ENCODE measurements at regions not wholly inside any gene's neighbourhood (a gene's known extent, or its start where the extent isn't known, plus 50 kb on each side); places are given as distances from the start of the nearest gene placed in this dataset.
A peak's percentile ranks its signal among the peaks of the same experiment; 100 is the strongest.

GRCh38 chr10:110434489-110435096, 63.1 kb upstream of the DUSP5 start:
- no peak for DNase-seq (ENCODE audit: low read depth in 2 of 2)

DNA sequence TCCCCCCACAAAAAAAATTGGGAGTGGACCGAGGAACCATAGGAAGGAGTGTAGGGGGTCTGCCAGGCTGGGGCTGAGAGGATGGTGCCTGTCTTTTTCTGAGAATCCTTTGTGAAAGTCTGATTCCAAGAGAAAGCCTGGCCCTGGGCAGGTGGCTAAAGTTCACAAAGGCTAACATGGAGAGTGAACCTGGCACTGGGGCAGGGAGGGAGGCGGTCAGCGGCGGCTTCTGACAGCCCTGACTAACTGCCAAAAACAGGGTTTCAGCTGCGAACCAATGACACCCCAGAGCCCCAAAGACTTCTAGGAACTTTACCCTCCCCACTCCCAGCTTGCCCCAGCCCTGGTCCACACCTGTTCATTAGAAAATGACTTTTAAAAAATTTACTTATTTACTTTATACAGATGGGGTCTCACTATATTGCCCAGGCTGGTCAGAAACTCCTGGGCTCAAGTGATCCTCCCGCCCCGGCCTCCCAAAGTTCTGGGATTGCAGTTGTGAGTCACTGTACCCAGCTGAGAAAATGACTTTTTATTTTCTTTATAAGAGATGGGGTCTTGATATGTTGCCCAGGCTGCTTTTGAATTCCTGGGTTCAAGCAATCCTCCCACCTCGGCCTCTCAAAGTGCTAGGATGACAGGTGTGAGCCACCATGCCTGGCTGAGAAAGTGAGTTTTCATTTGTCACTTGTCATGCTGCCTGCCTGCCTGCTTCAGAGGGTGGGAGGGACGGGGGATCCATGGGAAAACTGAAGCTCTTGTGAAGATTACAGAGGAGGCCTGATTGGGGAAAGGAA, 61.0 kb upstream of the DUSP5 start:
- no peak for DNase-seq (ENCODE audit: low read depth in 2 of 2)

DNA sequence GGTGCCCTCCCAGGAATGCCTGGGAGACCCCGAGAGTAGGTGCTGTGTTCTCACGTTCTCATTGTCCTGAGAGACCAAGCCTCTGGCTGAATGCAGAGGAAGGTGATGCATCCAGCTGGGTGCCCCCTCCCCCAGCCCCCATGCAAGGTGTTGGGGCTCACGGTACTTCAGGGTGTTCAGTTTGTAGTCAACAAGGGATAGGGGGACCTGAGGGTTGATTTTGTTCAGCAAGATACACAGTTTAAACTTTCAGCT, 60.4 kb upstream of the DUSP5 start:
- DNase-seq (ENCODE audit: low read depth in 2 of 2) = no peak

DNA sequence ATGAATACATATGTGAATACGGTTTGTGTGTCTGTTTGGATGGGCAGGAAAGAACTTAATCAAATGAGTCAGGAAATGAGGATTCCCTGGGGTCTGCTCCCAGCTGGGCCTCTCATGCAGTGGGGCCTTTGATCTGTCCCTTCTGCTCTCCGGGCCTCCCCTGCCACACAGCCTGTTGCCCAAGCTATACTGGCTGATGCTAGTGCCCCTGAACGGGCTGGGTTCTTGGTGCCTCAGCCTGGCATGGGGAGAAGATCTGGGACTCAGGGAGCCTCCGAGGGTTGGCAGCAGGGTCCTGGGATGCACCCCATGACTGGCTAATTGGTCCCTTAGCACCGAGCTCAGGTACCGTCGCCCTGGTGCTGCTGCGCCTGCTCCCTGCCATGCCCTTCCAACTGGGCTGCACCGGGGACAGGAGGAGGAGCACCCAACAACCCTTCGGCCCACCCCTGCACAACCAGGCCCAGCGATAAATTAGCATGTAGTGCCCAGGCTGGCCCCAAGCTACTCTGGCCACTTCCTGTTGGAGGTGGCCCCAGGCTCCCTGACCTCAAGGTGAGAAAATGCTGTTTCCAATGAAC, 59.9 kb upstream of the DUSP5 start:
- no peak for DNase-seq (ENCODE audit: low read depth in 2 of 2)

DNA sequence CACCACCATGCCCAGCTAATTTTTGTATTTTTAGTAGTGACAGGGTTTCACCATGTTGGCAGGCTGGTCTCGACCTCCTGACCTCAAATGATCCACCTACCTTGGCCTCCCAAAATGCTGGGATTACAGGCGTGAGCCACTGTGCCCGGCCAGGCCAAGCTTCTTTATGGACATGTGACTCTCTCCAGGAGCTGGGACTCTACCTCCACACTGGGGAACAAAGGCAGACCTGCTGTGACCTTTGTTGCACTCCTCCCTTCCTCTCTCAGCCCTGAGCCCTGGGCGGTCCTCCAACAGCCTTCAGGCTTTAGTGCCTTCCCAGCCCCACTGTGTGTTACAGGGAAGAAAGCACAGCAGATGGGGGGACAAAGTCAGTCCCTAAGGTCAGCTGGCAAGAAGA, 55.0 kb upstream of the DUSP5 start:
- no peak for DNase-seq (ENCODE audit: low read depth in 2 of 2)

DNA sequence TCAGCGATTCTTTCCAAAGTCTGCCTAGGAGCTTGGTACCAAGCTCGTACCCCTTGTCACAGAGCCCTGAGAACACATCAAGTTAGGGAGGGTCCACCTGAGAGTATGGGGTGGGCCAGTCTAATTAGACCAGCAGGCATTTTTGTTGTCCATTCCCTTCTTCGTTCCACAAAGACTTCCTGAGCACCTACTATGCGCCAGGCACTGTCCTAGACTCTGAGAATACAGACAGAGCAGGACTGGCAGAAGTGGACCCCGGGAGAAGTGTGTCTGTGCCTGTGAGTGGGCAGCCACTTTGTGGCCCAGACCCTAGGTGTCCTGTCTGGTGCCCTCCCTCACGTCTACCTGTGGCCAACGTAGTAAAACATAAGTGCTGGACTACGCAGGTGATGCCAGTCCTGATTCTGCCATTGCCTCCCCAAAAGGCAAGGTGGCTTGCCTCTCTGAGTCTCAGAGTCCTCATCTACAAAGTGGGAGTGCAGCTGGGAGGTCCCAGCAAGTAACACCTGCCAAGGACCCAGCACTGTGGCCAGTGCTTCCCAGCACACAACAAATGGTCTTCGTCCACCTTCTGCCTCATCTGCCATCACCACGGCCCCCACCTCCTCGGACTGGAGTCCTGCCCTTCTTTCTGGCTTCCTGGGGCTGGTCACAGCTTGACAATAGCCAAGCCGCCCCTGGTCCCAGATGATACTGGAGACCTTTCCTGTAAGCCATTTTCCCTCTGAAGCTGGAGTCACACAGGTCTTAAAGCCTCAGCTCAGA, 54.3 kb upstream of the DUSP5 start:
- DNase-seq (ENCODE audit: low read depth in 2 of 2) = no peak

DNA sequence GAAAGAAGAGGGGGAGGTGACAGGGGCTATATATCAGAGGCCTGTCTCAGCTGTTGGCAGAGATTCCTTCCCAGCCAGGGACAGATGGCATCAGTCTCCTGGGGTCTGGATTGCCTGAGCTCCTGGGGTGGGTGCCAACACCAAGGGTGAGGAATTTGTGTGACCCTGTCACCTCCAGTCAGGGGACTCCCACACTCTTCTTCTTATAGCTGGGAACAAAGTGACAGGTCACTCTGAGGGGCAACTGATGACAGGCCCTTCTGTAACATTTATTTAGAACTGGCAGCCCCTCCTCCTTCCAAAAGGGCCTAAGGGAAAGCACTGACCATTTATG, 53.7 kb upstream of the DUSP5 start:
- no peak for DNase-seq (ENCODE audit: low read depth in 2 of 2)

GRCh38 chr10:110445871-110446270, 51.8 kb upstream of the DUSP5 start:
- DNase-seq (ENCODE audit: low read depth in 2 of 2) = no peak

DNA sequence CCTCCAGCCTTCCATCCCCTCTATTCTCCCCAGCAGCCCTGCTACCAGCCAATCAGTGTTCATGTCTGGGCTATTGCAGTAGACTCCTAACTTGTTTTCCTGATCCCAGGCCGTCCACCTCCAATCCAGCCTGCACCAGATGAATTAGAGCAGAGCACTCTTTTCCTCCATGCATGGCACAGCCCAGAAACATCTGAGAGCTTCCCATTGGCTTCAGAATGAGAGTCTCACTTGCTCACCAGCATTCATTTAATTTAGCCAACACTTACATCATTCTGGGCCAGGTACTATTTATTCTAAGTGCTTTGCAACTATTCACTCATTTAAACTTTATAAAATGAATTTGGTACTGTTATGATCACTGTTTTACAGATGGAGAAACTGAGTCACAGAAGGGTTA, 51.4 kb upstream of the DUSP5 start:
- DNase-seq (ENCODE audit: low read depth in 2 of 2) = no peak

- peak; percentile 91 to 93 for DNase-seq (ENCODE audit: low read depth in 2 of 2)
Observed at GRCh38 chr10:110446954-110447608, 50.6 kb upstream of the DUSP5 start.

- DNase-seq (ENCODE audit: low read depth in 2 of 2) = peak; percentile 19 to 24
Observed at GRCh38 chr10:110447886-110448285, 49.8 kb upstream of the DUSP5 start.

Measured in lung microvascular endothelial cell (primary cell).